ENCODE measurements at regions not wholly inside any gene's neighbourhood (a gene's known extent, or its start where the extent isn't known, plus 50 kb on each side); places are given as distances from the start of the nearest gene placed in this dataset.

- no peaks in the 10 kb centered on the region for H3K36me3 ChIP-seq (ENCODE audit: control insufficient read depth in 2 of 2, insufficient read depth in 2 of 2, low read length in 1 of 2)
- no peaks in the 10 kb centered on the region for H3K27me3 ChIP-seq (ENCODE audit: control insufficient read depth in 2 of 2, insufficient read depth in 1 of 2, low read length in 1 of 2)
- no peaks in the 10 kb centered on the region for H3K4me1 ChIP-seq (ENCODE audit: control insufficient read depth in 2 of 2, insufficient read depth in 2 of 2, low read length in 2 of 2)
- no peak overlapping the region for H3K27ac ChIP-seq (ENCODE audit: low read depth in 1 of 2, low read length in 1 of 2)
- H3K4me3 ChIP-seq (ENCODE audit: low read length in 2 of 2), result no peak overlapping the region
- no peak for DNase-seq (ENCODE audit: low read depth in 6 of 9, low spot score in 9 of 9)
- H3K9me3 ChIP-seq (ENCODE audit: control insufficient read depth in 2 of 2, insufficient read depth in 1 of 2, low read length in 1 of 2), result no peaks in the 10 kb centered on the region
- WGBS, result 93% methylated on average over 8 of the region's 8 CpGs
Observed at GRCh38 chr12:5185435-5186069, 141.9 kb downstream of the KCNA5 start.

DNA sequence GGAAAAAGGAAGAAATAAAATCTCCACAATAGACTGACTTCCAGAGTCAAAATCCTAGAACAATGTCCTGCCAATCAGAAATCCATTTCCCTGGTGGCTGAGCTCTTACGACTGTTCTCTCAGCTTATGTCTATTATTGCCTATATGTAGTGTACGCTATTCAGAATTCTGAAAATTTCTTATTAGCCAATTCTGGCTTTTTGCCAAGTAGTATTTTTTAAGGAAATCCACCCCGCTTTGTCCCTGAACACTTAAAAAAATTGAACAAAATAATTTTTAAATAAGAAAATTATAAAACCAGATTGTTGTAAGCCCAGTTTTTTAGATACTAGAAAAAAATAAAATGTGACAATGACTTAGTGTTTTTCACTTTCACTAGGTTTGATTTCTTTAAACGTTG, 143.0 kb downstream of the KCNA5 start:
- H3K4me1 ChIP-seq (ENCODE audit: control insufficient read depth in 2 of 2, insufficient read depth in 2 of 2, low read length in 2 of 2), result no peaks in the 10 kb centered on the region
- 92% methylated on average over 4 of the region's 4 CpGs for WGBS
- H3K9me3 ChIP-seq (ENCODE audit: control insufficient read depth in 2 of 2, insufficient read depth in 1 of 2, low read length in 1 of 2), result no peaks in the 10 kb centered on the region
- DNase-seq (ENCODE audit: low read depth in 6 of 9, low spot score in 9 of 9), result no peak
- H3K27me3 ChIP-seq (ENCODE audit: control insufficient read depth in 2 of 2, insufficient read depth in 1 of 2, low read length in 1 of 2), result no peaks in the 10 kb centered on the region
- H3K27ac ChIP-seq (ENCODE audit: low read depth in 1 of 2, low read length in 1 of 2), result no peak overlapping the region
- no peaks in the 10 kb centered on the region for H3K36me3 ChIP-seq (ENCODE audit: control insufficient read depth in 2 of 2, insufficient read depth in 2 of 2, low read length in 1 of 2)
- no peak overlapping the region for H3K4me3 ChIP-seq (ENCODE audit: low read length in 2 of 2)

DNA sequence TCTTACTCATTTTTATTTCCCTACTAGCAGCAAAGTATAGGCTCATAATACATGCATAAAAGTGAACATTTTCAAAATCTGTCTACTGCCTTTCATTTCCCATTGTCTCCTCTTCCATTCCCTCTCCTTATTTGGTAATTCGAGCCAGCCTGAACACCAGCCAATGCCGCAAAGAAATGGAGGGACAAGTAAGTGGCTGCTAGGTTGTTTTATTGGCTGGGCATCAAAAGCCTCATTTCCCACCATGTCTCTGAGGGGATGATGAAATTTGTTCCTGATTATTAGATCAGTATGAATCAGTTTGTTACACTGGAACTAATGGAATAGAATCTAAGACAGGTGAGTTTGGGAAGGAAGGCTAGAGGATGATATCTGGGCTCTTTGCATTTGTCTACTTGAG, 143.5 kb downstream of the KCNA5 start:
- Histone ChIP-seq H3K27me3 (ENCODE audit: control insufficient read depth in 2 of 2, insufficient read depth in 1 of 2, low read length in 1 of 2) (no peaks in the 10 kb centered on the region), H3K4me1 (ENCODE audit: control insufficient read depth in 2 of 2, insufficient read depth in 2 of 2, low read length in 2 of 2) (no peaks in the 10 kb centered on the region), H3K36me3 (ENCODE audit: control insufficient read depth in 2 of 2, insufficient read depth in 2 of 2, low read length in 1 of 2) (no peaks in the 10 kb centered on the region), H3K9me3 (ENCODE audit: control insufficient read depth in 2 of 2, insufficient read depth in 1 of 2, low read length in 1 of 2) (no peaks in the 10 kb centered on the region), H3K27ac (ENCODE audit: low read depth in 1 of 2, low read length in 1 of 2) (no peak overlapping the region), H3K4me3 (ENCODE audit: low read length in 2 of 2) (no peak overlapping the region)
- DNase-seq (ENCODE audit: low read depth in 6 of 9, low spot score in 9 of 9), result no peak
- 94% methylated on average over 2 of the region's 2 CpGs for WGBS

DNA sequence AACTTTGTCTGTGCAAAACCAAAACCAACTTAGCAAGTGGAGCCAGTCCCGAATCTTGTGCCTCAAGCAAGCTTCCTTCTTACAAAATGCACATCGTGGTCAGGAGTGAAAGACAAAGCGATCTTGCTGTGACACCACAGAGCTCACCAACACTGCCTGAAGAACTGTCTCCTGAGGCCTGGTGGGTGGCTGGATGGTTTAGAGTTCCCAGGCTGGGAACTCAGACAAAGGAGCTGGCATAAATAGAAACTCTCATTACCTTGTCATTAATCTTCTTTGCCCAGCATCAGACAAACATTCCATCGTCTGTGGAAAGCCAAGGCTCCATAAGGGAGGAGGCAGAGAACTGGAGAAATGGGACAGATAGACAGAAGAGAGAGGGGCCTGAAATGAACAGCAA, 144.8 kb downstream of the KCNA5 start:
- DNase-seq (ENCODE audit: low read depth in 6 of 9, low spot score in 9 of 9), result no peak
- H3K27ac ChIP-seq (ENCODE audit: low read depth in 1 of 2, low read length in 1 of 2), result no peak overlapping the region
- WGBS, result 51% methylated on average over 4 of the region's 4 CpGs
- H3K4me1 ChIP-seq (ENCODE audit: control insufficient read depth in 2 of 2, insufficient read depth in 2 of 2, low read length in 2 of 2), result no peaks in the 10 kb centered on the region
- H3K9me3 ChIP-seq (ENCODE audit: control insufficient read depth in 2 of 2, insufficient read depth in 1 of 2, low read length in 1 of 2), result no peaks in the 10 kb centered on the region
- no peaks in the 10 kb centered on the region for H3K27me3 ChIP-seq (ENCODE audit: control insufficient read depth in 2 of 2, insufficient read depth in 1 of 2, low read length in 1 of 2)
- no peak overlapping the region for H3K4me3 ChIP-seq (ENCODE audit: low read length in 2 of 2)
- H3K36me3 ChIP-seq (ENCODE audit: control insufficient read depth in 2 of 2, insufficient read depth in 2 of 2, low read length in 1 of 2), result no peaks in the 10 kb centered on the region

GRCh38 chr12:5189173-5189572, 145.5 kb downstream of the KCNA5 start:
- H3K4me1 ChIP-seq (ENCODE audit: control insufficient read depth in 2 of 2, insufficient read depth in 2 of 2, low read length in 2 of 2), result no peaks in the 10 kb centered on the region
- H3K27ac ChIP-seq (ENCODE audit: low read depth in 1 of 2, low read length in 1 of 2), result no peak overlapping the region
- no peaks in the 10 kb centered on the region for H3K27me3 ChIP-seq (ENCODE audit: control insufficient read depth in 2 of 2, insufficient read depth in 1 of 2, low read length in 1 of 2)
- no peaks in the 10 kb centered on the region for H3K9me3 ChIP-seq (ENCODE audit: control insufficient read depth in 2 of 2, insufficient read depth in 1 of 2, low read length in 1 of 2)
- no peaks in the 10 kb centered on the region for H3K36me3 ChIP-seq (ENCODE audit: control insufficient read depth in 2 of 2, insufficient read depth in 2 of 2, low read length in 1 of 2)
- 85% methylated on average over 4 of the region's 4 CpGs for WGBS
- DNase-seq (ENCODE audit: low read depth in 6 of 9, low spot score in 9 of 9), result no peak
- no peak overlapping the region for H3K4me3 ChIP-seq (ENCODE audit: low read length in 2 of 2)

DNA sequence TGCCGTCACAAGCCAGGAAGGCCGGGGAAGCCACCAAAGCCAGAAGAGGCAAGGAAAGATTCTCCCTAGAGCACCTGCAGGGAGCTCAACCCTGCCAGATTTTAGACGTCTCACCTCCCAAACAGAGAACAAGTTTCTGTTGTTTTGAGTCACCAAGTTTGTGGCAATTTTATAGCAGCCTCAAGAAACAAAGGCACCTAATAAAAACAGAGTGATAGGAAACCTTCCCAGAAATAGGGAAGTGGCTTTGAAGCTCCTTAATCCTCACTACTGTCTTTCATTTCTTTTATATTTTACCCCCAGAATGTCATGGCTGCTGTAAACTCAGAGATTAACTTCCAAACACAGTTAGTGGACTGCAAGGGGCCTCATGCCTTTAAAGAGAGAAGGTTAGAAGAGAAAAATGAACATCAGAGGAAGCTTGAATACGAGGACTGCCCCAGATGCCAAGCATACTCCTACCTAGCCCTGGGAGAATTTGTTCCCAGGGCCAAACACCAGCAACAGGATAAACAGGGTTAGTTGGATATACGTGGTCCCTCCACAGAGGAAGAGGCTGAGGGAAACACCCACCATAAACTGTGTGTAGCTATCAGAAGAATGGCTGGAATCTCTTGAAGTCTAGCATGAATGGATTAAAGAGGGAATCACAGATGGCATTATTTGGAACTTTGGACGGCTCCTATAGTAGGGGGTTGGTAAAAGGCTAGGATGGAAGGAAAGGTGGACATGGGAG, 148.3 kb downstream of the KCNA5 start:
- Histone ChIP-seq H3K27ac (ENCODE audit: low read depth in 1 of 2, low read length in 1 of 2) (no peak overlapping the region), H3K4me1 (ENCODE audit: control insufficient read depth in 2 of 2, insufficient read depth in 2 of 2, low read length in 2 of 2) (no peaks in the 10 kb centered on the region), H3K9me3 (ENCODE audit: control insufficient read depth in 2 of 2, insufficient read depth in 1 of 2, low read length in 1 of 2) (no peaks in the 10 kb centered on the region), H3K4me3 (ENCODE audit: low read length in 2 of 2) (no peak overlapping the region), H3K36me3 (ENCODE audit: control insufficient read depth in 2 of 2, insufficient read depth in 2 of 2, low read length in 1 of 2) (no peaks in the 10 kb centered on the region), H3K27me3 (ENCODE audit: control insufficient read depth in 2 of 2, insufficient read depth in 1 of 2, low read length in 1 of 2) (no peaks in the 10 kb centered on the region)
- WGBS, result 82% methylated on average over 6 of the region's 6 CpGs
- no peak for DNase-seq (ENCODE audit: low read depth in 6 of 9, low spot score in 9 of 9)

DNA sequence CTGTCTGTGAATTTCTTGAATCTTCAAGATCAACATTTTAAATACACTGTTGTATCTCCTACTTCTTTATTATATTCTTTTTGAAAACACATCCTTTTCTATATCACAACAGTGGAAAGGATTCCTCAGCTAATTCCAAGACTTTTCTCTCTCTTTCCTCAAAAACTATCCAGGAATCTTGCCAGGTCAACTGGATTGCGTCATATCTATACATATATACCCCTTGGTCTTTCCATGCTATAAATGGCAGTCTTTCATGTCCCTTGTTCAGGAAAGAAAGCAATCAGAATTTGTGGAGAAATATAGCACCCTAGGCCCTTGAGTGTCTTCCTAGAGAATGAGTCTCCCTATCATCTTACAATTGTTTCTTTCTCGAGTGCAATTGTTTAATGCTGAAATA, 149.0 kb downstream of the KCNA5 start:
- Histone ChIP-seq H3K4me3 (ENCODE audit: low read length in 2 of 2) (no peak overlapping the region), H3K36me3 (ENCODE audit: control insufficient read depth in 2 of 2, insufficient read depth in 2 of 2, low read length in 1 of 2) (no peaks in the 10 kb centered on the region), H3K27ac (ENCODE audit: low read depth in 1 of 2, low read length in 1 of 2) (no peak overlapping the region), H3K27me3 (ENCODE audit: control insufficient read depth in 2 of 2, insufficient read depth in 1 of 2, low read length in 1 of 2) (no peaks in the 10 kb centered on the region), H3K9me3 (ENCODE audit: control insufficient read depth in 2 of 2, insufficient read depth in 1 of 2, low read length in 1 of 2) (no peaks in the 10 kb centered on the region), H3K4me1 (ENCODE audit: control insufficient read depth in 2 of 2, insufficient read depth in 2 of 2, low read length in 2 of 2) (no peaks in the 10 kb centered on the region)
- 95% methylated on average over 2 of the region's 2 CpGs for WGBS
- no peak for DNase-seq (ENCODE audit: low read depth in 6 of 9, low spot score in 9 of 9)

GRCh38 chr12:5194306-5194705, 150.6 kb downstream of the KCNA5 start:
- 92% methylated on average over 2 of the region's 2 CpGs for WGBS
- Histone ChIP-seq H3K27me3 (ENCODE audit: control insufficient read depth in 2 of 2, insufficient read depth in 1 of 2, low read length in 1 of 2) (no peaks in the 10 kb centered on the region), H3K4me1 (ENCODE audit: control insufficient read depth in 2 of 2, insufficient read depth in 2 of 2, low read length in 2 of 2) (no peaks in the 10 kb centered on the region), H3K9me3 (ENCODE audit: control insufficient read depth in 2 of 2, insufficient read depth in 1 of 2, low read length in 1 of 2) (no peaks in the 10 kb centered on the region), H3K4me3 (ENCODE audit: low read length in 2 of 2) (no peak overlapping the region), H3K36me3 (ENCODE audit: control insufficient read depth in 2 of 2, insufficient read depth in 2 of 2, low read length in 1 of 2) (no peaks in the 10 kb centered on the region), H3K27ac (ENCODE audit: low read depth in 1 of 2, low read length in 1 of 2) (no peak overlapping the region)
- no peak for DNase-seq (ENCODE audit: low read depth in 6 of 9, low spot score in 9 of 9)

GRCh38 chr12:5195244-5195643, 151.6 kb downstream of the KCNA5 start:
- Histone ChIP-seq H3K4me1 (ENCODE audit: control insufficient read depth in 2 of 2, insufficient read depth in 2 of 2, low read length in 2 of 2) (no peaks in the 10 kb centered on the region), H3K9me3 (ENCODE audit: control insufficient read depth in 2 of 2, insufficient read depth in 1 of 2, low read length in 1 of 2) (no peaks in the 10 kb centered on the region), H3K27ac (ENCODE audit: low read depth in 1 of 2, low read length in 1 of 2) (no peak overlapping the region), H3K36me3 (ENCODE audit: control insufficient read depth in 2 of 2, insufficient read depth in 2 of 2, low read length in 1 of 2) (no peaks in the 10 kb centered on the region), H3K4me3 (ENCODE audit: low read length in 2 of 2) (no peak overlapping the region), H3K27me3 (ENCODE audit: control insufficient read depth in 2 of 2, insufficient read depth in 1 of 2, low read length in 1 of 2) (peaks cover 0 to 2% of the 10 kb centered on the region in 2 donors)
- DNase-seq (ENCODE audit: low read depth in 6 of 9, low spot score in 9 of 9), result no peak
- 98% methylated on average over 1 of the region's 1 CpG for WGBS

All from thymus (tissue), 11 donors.